ENCODE measurements at regions not wholly inside any gene's neighbourhood (a gene's known extent, or its start where the extent isn't known, plus 50 kb on each side); places are given as distances from the start of the nearest gene placed in this dataset.

GRCh38 chrX:15983034-15983433, 128.4 kb upstream of the AP1S2 start:
- DNase-seq (ENCODE audit: low read depth): no peak

- no peak for DNase-seq (ENCODE audit: low read depth)
Measured at GRCh38 chrX:15977644-15978043, 123.0 kb upstream of the AP1S2 start.

- DNase-seq (ENCODE audit: low read depth): no peak
Measured at GRCh38 chrX:15976396-15976795, 121.8 kb upstream of the AP1S2 start.

GRCh38 chrX:15973946-15974345, 119.3 kb upstream of the AP1S2 start:
- no peak for DNase-seq (ENCODE audit: low read depth)

DNA sequence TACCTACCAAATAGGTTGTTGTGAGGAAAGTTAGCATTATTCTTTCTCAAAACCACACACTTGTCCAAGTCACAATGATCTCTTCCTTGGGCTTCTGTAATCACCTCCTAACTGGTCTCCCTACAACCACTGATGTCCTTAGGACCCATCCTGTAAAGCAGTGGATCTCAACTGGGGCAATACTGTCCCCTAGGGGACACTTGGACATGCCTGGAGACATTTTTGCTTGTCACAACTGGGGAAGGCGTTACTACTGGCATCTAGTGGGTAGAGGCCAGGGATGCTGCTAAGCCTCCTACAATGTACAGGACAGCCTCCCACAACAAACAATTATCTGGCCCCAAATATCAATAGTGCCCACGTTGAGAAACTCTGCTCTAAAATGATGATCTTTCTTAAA, 118.7 kb upstream of the AP1S2 start:
- DNase-seq (ENCODE audit: low read depth): no peak

- no peak for DNase-seq (ENCODE audit: low read depth)
Measured at GRCh38 chrX:15971696-15972095, 117.1 kb upstream of the AP1S2 start.

- DNase-seq (ENCODE audit: low read depth): no peak
Measured at GRCh38 chrX:15963858-15964257, 109.2 kb upstream of the AP1S2 start.

DNA sequence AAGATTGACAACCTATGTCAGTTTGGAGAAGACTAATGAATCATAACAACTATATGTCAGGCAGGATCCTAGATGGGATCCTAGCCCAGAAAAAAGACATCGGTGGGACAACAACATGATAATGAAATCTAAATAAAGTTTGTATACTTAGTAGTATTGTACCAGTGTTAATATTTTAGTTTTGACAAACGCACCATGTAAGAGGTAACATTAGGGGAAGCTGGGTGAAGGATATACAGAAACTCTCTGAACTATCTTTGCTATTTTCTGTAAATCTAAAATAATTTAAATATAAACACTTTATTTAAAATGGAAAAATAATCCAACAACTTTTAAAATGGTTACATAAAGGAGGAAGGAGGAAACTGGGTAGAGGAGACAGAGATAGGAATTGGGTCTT, 105.6 kb upstream of the AP1S2 start:
- DNase-seq (ENCODE audit: low read depth): no peak

DNA sequence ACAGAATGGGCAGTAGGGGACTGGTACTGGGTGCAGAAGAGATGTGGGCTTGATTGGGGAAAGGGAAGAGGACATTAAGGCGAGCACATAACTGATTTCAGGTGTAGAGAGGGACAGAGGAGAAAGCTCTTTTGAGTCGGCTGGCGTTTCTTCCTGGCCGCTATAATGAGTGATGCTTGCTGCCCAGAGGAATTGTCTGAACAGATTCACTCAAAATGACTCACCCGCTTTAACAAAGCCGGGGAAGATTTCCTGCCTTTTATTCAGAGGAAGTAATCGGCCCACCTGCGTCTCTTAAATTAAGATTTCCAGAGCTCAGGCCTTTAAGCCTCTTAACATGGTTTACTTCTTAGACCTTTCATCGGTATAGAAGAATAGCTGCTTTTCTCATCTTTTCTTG, 102.1 kb upstream of the AP1S2 start:
- no peak for DNase-seq (ENCODE audit: low read depth)

DNA sequence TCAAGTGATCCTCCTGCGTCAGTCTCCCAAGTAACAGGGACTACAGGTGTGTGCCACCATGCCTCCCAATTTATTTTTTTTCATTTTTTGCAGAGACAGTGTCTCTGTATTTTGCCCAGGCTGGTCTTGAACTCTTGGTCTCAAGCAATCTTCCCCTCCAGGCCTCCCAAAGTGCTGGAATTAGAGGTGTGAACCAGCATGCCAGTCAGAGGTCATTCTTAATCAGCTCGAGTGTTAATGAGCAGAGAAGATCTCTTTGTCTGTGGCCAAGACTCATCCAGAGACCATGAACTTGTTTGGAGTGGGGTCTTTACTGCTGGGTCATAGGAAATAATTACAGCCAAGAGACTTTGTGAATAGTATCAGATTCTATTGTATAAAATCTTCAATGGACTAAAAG, 99.2 kb upstream of the AP1S2 start:
- DNase-seq (ENCODE audit: low read depth): no peak

- no peak for DNase-seq (ENCODE audit: low read depth)
Measured at GRCh38 chrX:15952212-15952611, 97.6 kb upstream of the AP1S2 start.

DNA sequence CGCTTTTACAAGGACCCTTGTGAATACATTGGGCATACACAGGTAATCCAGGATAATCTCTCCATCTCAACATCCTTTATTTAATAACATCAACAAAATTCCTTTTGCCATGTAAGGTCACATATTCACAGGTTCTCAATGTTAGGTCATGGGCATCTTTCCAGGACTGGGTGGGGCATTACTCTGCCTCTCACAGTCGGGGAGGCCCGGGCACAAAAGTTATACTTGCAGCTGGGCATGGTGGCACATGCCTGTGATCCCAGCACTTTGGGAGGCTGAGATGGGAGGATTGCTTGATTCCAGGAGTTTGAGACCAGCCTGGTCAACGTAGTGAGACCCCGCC, 93.7 kb upstream of the AP1S2 start:
- DNase-seq (ENCODE audit: low read depth): no peak

DNA sequence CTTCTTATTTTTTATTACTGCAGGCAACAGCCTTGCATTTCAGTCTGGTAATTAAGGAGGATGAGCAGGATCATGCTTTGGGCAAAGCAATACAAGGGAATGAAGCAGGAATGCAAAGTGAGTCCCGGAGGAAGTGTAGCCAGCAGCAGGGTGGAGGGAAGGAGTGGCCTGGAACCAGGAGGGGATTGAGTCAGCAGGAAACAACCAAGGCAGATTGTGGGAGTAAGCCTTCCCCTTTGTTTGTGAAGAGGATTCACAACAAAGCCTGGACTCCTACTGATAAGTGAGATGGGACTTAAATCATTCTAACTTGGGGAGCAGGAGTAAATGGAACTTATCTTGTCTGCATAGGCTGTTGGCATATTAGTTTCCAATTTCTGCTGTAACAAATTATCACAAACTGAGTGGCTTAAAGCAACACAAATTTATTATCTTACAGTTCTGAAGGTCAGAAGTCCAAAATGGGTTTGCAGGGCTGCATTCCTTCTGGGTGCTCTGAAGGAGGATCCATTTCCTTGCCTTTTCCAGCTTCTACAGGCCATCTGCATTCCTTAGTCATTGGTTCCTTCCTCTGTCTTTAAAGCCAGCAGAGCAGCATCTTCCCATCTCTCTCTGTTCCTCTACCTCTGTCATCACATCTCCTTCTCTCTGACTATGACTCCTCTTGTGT, 93.2 kb upstream of the AP1S2 start:
- DNase-seq (ENCODE audit: low read depth): peak; percentile 59

- DNase-seq (ENCODE audit: low read depth): peak; percentile 80
Measured at GRCh38 chrX:15946783-15947580, 92.4 kb upstream of the AP1S2 start.

DNA sequence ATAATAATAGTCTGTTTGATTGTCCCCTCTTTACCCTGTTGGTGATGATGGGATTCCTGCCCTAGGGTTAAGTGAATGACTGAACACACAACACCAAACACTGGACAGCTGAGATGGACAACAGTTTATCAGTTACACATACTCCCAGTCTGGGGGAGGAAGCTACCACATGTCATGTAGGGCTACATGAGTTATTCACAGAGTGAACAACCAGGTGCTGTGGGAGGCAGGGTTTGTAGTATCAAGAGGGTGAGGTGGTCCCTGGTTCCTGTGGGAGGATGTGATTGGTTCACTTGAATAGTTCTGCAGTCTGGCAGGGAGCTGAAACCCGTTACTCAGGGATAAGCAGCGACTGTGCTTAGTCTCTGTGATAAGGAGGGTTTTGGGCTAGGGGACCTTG, 88.8 kb upstream of the AP1S2 start:
- no peak for DNase-seq (ENCODE audit: low read depth)

GRCh38 chrX:15942307-15942706, 87.7 kb upstream of the AP1S2 start:
- DNase-seq (ENCODE audit: low read depth): no peak

DNA sequence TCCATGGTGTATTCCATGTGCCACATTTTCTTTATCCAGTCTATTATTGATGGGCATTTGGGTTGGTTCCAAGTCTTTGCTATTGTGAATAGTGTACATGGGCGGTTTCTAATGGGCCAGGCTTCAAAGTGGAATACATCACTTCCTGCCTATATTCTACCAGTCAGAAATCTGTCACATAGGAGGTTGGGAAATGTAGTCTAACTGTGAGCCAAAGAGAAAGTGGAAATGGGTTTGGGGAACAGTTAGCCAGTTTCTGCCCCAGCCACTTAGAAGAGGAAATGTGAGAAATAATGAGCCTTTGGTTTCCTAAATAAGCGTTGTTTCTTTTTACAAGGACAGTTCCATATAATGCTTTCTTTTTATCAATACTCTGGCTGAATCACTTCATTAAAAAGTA, 85.1 kb upstream of the AP1S2 start:
- no peak for DNase-seq (ENCODE audit: low read depth)

DNA sequence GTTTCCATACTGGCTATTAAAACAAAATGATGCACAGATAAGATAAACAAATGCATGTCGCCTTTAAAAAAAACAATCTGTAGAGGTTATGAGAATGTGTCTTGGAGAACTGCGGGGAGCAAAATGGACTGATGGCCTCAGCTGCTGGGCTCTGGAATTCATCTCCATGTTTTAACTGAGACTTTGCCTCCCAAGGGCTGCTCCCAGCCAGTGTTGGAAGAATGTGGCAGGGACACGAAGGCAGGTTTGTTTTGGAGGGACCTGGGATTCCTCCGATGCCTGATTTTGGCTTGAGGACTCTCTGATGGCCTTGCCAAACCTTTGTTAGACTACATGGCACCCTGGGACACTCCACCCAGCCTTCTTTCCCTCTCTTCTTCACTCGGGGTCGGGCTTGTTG, 83.5 kb upstream of the AP1S2 start:
- DNase-seq (ENCODE audit: low read depth): no peak

DNA sequence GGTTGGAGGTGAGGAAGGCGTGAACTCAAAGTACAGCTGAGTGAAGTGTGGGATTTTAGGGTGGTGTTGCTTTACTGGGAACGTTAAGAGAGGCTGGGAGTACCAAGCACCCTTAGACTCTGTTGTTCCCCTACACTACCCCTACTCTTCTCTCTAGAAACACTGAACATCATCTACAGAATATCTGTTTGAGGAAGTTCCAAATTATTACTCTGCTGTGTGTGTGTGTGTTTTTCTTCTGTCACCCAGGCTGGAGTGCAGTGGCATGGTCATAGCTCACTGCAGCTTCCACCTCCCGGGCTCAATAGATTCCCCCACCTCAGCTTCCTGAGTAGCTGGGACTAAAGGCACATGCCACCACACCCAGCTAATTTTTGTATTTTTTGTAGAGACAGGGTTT, 76.7 kb upstream of the AP1S2 start:
- DNase-seq (ENCODE audit: low read depth): no peak

DNA sequence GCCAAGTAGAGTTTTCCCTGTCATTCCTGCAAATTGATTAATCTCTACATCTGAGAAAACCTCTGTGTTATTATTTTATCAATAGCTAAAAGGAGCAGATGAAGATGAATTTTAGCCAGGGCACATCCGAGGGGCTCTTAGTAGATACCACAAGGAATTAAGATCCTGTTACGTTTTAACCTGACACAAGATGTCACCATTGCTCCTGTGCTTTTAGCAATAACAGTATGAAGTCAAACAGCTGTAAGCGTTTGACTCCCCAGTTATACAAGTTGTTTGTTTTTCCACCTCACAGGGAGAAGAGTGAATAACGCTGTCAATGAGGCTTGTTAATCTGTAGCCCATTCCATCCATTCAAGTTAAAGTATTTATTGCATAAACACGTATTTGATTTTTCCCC, 76.0 kb upstream of the AP1S2 start:
- DNase-seq (ENCODE audit: low read depth): peak; percentile 12

- no peak for DNase-seq (ENCODE audit: low read depth)
Measured at GRCh38 chrX:15929194-15929593, 74.6 kb upstream of the AP1S2 start.

DNA sequence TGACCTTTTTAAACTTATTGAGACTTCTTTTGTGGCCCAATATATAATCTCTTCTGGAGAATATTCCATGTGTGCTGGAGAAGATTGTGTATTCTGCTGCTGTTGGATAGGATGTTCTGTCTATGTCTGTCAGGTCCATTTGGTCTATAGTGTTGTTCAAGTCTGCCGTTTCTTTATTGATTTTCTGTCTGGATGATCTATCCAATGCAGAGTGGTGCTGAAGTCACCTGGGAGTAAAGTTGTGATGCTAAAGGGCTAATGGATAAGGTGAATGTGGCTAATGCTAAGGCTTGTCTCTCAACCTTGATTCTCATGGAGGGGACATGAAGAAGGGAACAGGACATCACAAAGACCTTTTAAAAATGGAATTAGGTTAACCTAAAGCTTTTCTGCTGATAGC, 72.0 kb upstream of the AP1S2 start:
- no peak for DNase-seq (ENCODE audit: low read depth)

DNA sequence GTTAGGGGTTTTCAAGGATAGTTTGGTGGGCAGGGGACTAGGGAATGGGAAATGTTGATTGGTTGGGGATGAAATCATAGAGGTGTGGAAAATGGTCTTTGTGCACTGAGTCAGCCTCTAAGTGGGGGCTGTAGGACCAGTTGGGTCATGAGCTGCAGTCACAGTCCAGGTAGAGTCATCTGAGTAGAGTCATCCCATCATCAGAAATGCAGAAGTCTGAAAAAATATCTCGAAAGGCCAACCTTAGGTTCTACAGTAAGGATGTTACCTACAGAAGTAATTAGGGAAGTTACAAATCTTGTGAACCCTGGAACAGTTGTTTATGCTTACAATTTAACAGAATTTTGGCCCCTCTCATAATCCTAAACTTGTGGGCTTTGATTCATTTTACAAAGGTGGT, 63.4 kb upstream of the AP1S2 start:
- no peak for DNase-seq (ENCODE audit: low read depth)

- DNase-seq (ENCODE audit: low read depth): no peak
Measured at GRCh38 chrX:15916704-15917084, 62.1 kb upstream of the AP1S2 start.
